HepG2 (cell line): ENCODE measurements at regions not wholly inside any gene's neighbourhood (a gene's known extent, or its start where the extent isn't known, plus 50 kb on each side); places are given as distances from the start of the nearest gene placed in this dataset.

ENCODE experiments used
- ATAC-seq: fragments of 200-7000 bp; cut with Tn5 transposase; 3 replicates; pipeline ENCODE4 v1.9.1; 2020; ENCODE audit warnings: mild to moderate bottlenecking, moderate library complexity
- BruUV-seq: library from RNA; stranded (reverse); fragments of 400-500 nt; replicated peaks from 2 replicates; lab custom pipeline; 2021; lab: Mats Ljungman, UMichigan
- CTCF ChIA-PET: fragments of 300-600 bp; formaldehyde crosslinking; extraction: SDS; loops from one replicate; lab custom pipeline; 2021; ENCODE audit warnings: low total read pairs, inconsistent platforms, low intra/inter-chr PET ratio; lab: Yijun Ruan, JAX
- POLR2A ChIA-PET: fragments of 350-600 bp; sonication (Branson Sonifier 250); formaldehyde crosslinking; loops from one replicate; lab custom pipeline; 2020; ENCODE audit warnings: antibody characterized with exemption, inconsistent platforms; lab: Yijun Ruan, JAX
- DNase-seq: peaks from one replicate; pipeline ENCODE4 v3.0.0-alpha.2; 2015; ENCODE audit warnings: low spot score
- FAIRE-seq: peaks from 3 replicates; lab custom pipeline; 2011; peaks lifted over from hg19 to GRCh38; lab: Jason Lieb, UNC
- H2AFZ ChIP-seq: one replicate; pipeline ENCODE4 v1.6.1; 2011; ENCODE audit warnings: low read length, inconsistent platforms
- H3K27ac ChIP-seq: fragments of 300-600 bp; 3 replicates; pipeline ENCODE4 v1.8.0; 2011; ENCODE audit warnings: mixed run types, mild to moderate bottlenecking, mixed read lengths, low read length, inconsistent platforms; ENCODE audit not compliant: insufficient read depth; ENCODE audit errors: extremely low read length
- H3K27me3 ChIP-seq, 2 experiments: fragments of 200-600 bp in 1 of 2; 2 replicates in 1 of 2; 3 replicates in 1 of 2; pipeline versions ENCODE4 v1.6.0 to v1.8.0; 2011; ENCODE audit warnings: low read length in 2 of 2, mild to moderate bottlenecking in 2 of 2, moderate library complexity in 2 of 2, inconsistent platforms in 1 of 2; ENCODE audit not compliant: insufficient read depth in 2 of 2, control insufficient read depth in 1 of 2
- H3K36me3 ChIP-seq, 2 experiments: fragments of 200-600 bp in 1 of 2; replicated peaks in 1 of 2; 2 replicates in 1 of 2; 3 replicates in 1 of 2; pipeline versions ENCODE4 v1.5.1 to v1.8.0; 2011; ENCODE audit warnings: low read length in 2 of 2, inconsistent platforms in 1 of 2; ENCODE audit not compliant: insufficient read depth in 2 of 2, control insufficient read depth in 1 of 2
- H3K4me1 ChIP-seq: 2 replicates; pipeline ENCODE4 v1.5.1; 2012; ENCODE audit warnings: low read length, inconsistent platforms; ENCODE audit not compliant: insufficient read depth
- H3K4me2 ChIP-seq: 2 replicates; pipeline ENCODE4 v1.6.0; 2011; ENCODE audit warnings: low read depth, low read length, inconsistent platforms
- H3K4me3 ChIP-seq, 3 experiments: fragments of 200-600 bp in 1 of 3; sonication (generic), shearing (Covaris generic) in 1 of 3; replicated peaks in 1 of 3; 2 replicates each; pipeline ENCODE4 v1.5.1; 2011 to 2016; ENCODE audit warnings: low read length in 3 of 3, inconsistent platforms in 2 of 3, low read depth in 2 of 3, mild to moderate bottlenecking in 2 of 3, control low read depth in 1 of 3, mixed read lengths in 1 of 3; ENCODE audit not compliant: insufficient read depth in 1 of 3
- H3K79me2 ChIP-seq: one replicate; pipeline ENCODE4 v1.6.1; 2011; ENCODE audit warnings: low read length, inconsistent platforms; ENCODE audit not compliant: insufficient read depth
- H3K9ac ChIP-seq: 2 replicates; pipeline ENCODE4 v1.6.0; 2011; ENCODE audit warnings: mild to moderate bottlenecking, low read depth, low read length, inconsistent platforms; ENCODE audit not compliant: insufficient read depth
- H3K9me3 ChIP-seq: 2 replicates; pipeline ENCODE4 v1.5.1; 2012; ENCODE audit warnings: mild to moderate bottlenecking, low read length
- H4K20me1 ChIP-seq: 2 replicates; pipeline ENCODE4 v1.6.0; 2011; ENCODE audit warnings: inconsistent platforms, mild to moderate bottlenecking, low read length, moderate library complexity; ENCODE audit not compliant: insufficient read depth
- HNRNPLL ChIP-seq: fragments of 200-400 bp; formaldehyde crosslinking; IDR thresholded peaks from 2 replicates; pipeline ENCODE4 v1.6.1; 2017; ENCODE audit warnings: mild to moderate bottlenecking, low read depth, low read length; ENCODE audit not compliant: poor library complexity, severe bottlenecking
- IKZF5 ChIP-seq: IDR thresholded peaks from 2 replicates; pipeline ENCODE4 v1.6.1; 2018; ENCODE audit warnings: missing genetic modification reagents, mild to moderate bottlenecking, missing compliant biosample characterization
- NR2F1 ChIP-seq, 2 experiments: fragments of 450-650 bp in 1 of 2; formaldehyde crosslinking in 1 of 2; IDR thresholded peaks; 2 replicates each; pipeline versions ENCODE4 v1.5.0 to v1.6.1; 2016 to 2020; ENCODE audit warnings: mild to moderate bottlenecking in 1 of 2, missing compliant biosample characterization in 1 of 2, missing genetic modification reagents in 1 of 2, moderate library complexity in 1 of 2
- SIX4 ChIP-seq: sonication (generic); formaldehyde crosslinking; IDR thresholded peaks from 2 replicates; pipeline ENCODE4 v1.4.0; 2020; ENCODE audit warnings: missing genetic modification reagents
- SMAD3 ChIP-seq: sonication (generic); formaldehyde crosslinking; IDR thresholded peaks from 2 replicates; pipeline ENCODE4 v1.4.0; 2020; ENCODE audit warnings: missing genetic modification reagents
- TRIM24 ChIP-seq: sonication (generic); formaldehyde crosslinking; IDR thresholded peaks from 2 replicates; pipeline ENCODE4 v1.8.0; 2022; ENCODE audit warnings: mild to moderate bottlenecking, missing genetic modification reagents
- ZNF674 ChIP-seq: sonication (generic); formaldehyde crosslinking; IDR thresholded peaks from 2 replicates; pipeline ENCODE4 v1.5.0; 2020; ENCODE audit warnings: low read depth, mild to moderate bottlenecking, missing genetic modification reagents
- WGBS: methylation state at CpG from one replicate; pipeline ENCODE4 v1.1.6; 2017; ENCODE audit warnings: low lambda C conversion rate; 5-methylcytosine and 5-hydroxymethylcytosine counted together
- in situ Hi-C: cut with HindIII; loops from 2 replicates; pipeline ENCODE4 v1.10.0; 2017; ENCODE audit warnings: low pct_unique_long_range_greater_than_20kb; ENCODE audit not compliant: extremely low pct_ligation_motif_present
- intact Hi-C: fragments of 100-400 bp; cut with micrococcal nuclease; formaldehyde crosslinking; loops from one replicate; pipeline ENCODE4 v1.10.0; 2022; ENCODE audit not compliant: unreplicated experiment
- TF ChIP-seq, protein P1 (sequence below): sonication (generic); formaldehyde crosslinking; IDR thresholded peaks from 2 replicates; pipeline ENCODE4 v1.9.0; 2022; ENCODE audit warnings: missing genetic modification reagents, mild to moderate bottlenecking, borderline replicate concordance
- TF ChIP-seq, protein P2 (sequence below): sonication (generic); formaldehyde crosslinking; conservative IDR thresholded peaks from 2 replicates; pipeline ENCODE4 v1.4.0; 2020; ENCODE audit warnings: missing genetic modification reagents
- TF ChIP-seq, protein P3 (sequence below): sonication (generic); formaldehyde crosslinking; IDR thresholded peaks from 2 replicates; pipeline ENCODE4 v1.5.0; 2020; ENCODE audit warnings: missing genetic modification reagents
- TF ChIP-seq, protein P4 (sequence below): sonication (generic); formaldehyde crosslinking; IDR thresholded peaks from 2 replicates; pipeline ENCODE4 v1.4.0; 2020; ENCODE audit warnings: missing genetic modification reagents

DNA sequence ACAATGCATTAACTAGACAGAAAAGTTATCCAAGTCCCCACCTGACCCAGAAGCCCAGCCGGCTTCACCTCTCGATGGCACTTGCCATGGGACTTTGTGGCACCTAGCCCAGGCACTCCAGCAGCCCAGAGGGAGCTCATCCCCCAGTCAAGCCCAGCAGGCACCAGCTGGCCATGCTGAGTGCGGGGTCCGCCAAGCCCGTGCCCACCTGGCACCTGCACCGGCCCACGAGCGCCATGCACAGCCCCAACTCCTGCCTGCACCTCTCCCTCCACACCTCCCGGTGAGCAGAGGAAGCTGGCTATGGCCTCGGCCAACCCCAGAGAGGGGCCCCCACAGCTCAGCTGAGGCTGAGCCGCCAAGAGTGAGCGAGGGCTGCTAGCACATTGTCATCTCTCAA, 1759.1 kb downstream of the OLFM4 start:
- Histone ChIP-seq H4K20me1 (no peaks in the 10 kb centered on the region), H3K27me3 (no peaks in the 10 kb centered on the region), H3K79me2 (no peaks in the 10 kb centered on the region), H3K4me1 (no peaks in the 10 kb centered on the region), H2AFZ (no peak overlapping the region), H3K4me2 (no peak overlapping the region)
- POLR2A ChIA-PET: no interaction called here
- BruUV-seq: no TSS peak
- no peak for ATAC-seq
- 24% methylated on average over 5 of the region's 12 CpGs for WGBS
- TF ChIP-seq NR2F1 (CRISPR knock-in tag; IDR thresholded peaks at IDR 0.05): no peak
- TF ChIP-seq, all 625 proteins: peak for 0
- Histone ChIP-seq H3K9ac (no peak overlapping the region), H3K27ac (no peak overlapping the region), H3K4me3 (no peak overlapping the region), H3K36me3 (no peaks in the 10 kb centered on the region), H3K9me3 (peaks cover 71% of the 10 kb centered on the region)
- in situ Hi-C loops (no loop called here), intact Hi-C loops (no loop called here)
- CTCF ChIA-PET: no interaction called here
- FAIRE-seq (no peak), DNase-seq (no peak)

DNA sequence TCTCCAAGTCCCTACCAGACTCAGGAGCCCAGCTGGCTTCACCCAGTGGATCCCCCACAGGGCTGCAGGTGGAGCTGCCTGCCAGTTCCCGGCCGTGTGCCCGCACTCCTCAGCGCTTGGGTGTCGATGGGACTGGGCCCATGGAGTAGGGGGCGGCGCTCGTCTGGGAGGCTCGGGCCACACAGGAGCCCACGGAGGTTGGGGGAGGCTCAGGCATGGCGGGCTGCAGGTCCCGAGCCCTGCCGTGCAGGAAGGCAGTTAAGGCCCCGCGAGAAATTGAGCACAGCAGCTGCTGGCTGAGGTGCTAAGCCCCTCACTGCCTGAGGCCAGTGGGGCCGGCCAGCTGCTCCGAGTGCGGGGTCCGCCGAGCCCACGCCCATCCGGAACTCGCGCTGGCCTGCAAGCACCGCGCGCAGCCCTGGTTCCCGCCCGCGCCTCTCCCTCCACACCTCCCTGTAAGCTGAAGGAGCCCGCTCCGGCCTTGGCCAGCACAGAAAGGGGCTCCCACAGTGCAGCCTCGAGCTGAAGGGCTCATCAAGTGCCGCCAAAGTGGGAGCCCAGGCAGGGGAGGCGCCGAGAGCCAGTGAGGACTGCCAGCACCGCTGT, 1771.1 kb downstream of the OLFM4 start:
- FAIRE-seq (no peak), ATAC-seq (no peak), DNase-seq (no peak)
- Histone ChIP-seq H3K27me3 (no peaks in the 10 kb centered on the region), H3K27ac (no peak overlapping the region), H2AFZ (no peak overlapping the region), H3K9me3 (peaks cover 52% of the 10 kb centered on the region), H3K4me2 (no peak overlapping the region), H3K4me3 (no peak overlapping the region), H4K20me1 (no peaks in the 10 kb centered on the region), H3K36me3 (no peaks in the 10 kb centered on the region), H3K9ac (no peak overlapping the region), H3K4me1 (no peaks in the 10 kb centered on the region), H3K79me2 (no peaks in the 10 kb centered on the region)
- 12% methylated on average over 7 of the region's 37 CpGs for WGBS
- BruUV-seq: no TSS peak
- ChIA-PET POLR2A (no interaction called here), CTCF (no interaction called here)
- intact Hi-C loops (no loop called here), in situ Hi-C loops (no loop called here)
- TF ChIP-seq ZNF674 (no peak), IKZF5 (no peak), SIX4 (CRISPR knock-in tag) (no peak), HNRNPLL (no peak), TRIM24 (no peak), SMAD3 (CRISPR knock-in tag) (no peak)
- TF ChIP-seq, protein P1, sequence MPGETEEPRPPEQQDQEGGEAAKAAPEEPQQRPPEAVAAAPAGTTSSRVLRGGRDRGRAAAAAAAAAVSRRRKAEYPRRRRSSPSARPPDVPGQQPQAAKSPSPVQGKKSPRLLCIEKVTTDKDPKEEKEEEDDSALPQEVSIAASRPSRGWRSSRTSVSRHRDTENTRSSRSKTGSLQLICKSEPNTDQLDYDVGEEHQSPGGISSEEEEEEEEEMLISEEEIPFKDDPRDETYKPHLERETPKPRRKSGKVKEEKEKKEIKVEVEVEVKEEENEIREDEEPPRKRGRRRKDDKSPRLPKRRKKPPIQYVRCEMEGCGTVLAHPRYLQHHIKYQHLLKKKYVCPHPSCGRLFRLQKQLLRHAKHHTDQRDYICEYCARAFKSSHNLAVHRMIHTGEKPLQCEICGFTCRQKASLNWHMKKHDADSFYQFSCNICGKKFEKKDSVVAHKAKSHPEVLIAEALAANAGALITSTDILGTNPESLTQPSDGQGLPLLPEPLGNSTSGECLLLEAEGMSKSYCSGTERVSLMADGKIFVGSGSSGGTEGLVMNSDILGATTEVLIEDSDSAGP: no peak
- TF ChIP-seq, protein P2, sequence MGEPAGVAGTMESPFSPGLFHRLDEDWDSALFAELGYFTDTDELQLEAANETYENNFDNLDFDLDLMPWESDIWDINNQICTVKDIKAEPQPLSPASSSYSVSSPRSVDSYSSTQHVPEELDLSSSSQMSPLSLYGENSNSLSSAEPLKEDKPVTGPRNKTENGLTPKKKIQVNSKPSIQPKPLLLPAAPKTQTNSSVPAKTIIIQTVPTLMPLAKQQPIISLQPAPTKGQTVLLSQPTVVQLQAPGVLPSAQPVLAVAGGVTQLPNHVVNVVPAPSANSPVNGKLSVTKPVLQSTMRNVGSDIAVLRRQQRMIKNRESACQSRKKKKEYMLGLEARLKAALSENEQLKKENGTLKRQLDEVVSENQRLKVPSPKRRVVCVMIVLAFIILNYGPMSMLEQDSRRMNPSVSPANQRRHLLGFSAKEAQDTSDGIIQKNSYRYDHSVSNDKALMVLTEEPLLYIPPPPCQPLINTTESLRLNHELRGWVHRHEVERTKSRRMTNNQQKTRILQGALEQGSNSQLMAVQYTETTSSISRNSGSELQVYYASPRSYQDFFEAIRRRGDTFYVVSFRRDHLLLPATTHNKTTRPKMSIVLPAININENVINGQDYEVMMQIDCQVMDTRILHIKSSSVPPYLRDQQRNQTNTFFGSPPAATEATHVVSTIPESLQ (CRISPR knock-in tag): no peak
- TF ChIP-seq, protein P3, sequence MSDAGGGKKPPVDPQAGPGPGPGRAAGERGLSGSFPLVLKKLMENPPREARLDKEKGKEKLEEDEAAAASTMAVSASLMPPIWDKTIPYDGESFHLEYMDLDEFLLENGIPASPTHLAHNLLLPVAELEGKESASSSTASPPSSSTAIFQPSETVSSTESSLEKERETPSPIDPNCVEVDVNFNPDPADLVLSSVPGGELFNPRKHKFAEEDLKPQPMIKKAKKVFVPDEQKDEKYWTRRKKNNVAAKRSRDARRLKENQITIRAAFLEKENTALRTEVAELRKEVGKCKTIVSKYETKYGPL (CRISPR knock-in tag): no peak
- TF ChIP-seq, protein P4, sequence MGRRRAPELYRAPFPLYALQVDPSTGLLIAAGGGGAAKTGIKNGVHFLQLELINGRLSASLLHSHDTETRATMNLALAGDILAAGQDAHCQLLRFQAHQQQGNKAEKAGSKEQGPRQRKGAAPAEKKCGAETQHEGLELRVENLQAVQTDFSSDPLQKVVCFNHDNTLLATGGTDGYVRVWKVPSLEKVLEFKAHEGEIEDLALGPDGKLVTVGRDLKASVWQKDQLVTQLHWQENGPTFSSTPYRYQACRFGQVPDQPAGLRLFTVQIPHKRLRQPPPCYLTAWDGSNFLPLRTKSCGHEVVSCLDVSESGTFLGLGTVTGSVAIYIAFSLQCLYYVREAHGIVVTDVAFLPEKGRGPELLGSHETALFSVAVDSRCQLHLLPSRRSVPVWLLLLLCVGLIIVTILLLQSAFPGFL: no peak
